ENCODE measurements at regions not wholly inside any gene's neighbourhood (a gene's known extent, or its start where the extent isn't known, plus 50 kb on each side); places are given as distances from the start of the nearest gene placed in this dataset.

DNA sequence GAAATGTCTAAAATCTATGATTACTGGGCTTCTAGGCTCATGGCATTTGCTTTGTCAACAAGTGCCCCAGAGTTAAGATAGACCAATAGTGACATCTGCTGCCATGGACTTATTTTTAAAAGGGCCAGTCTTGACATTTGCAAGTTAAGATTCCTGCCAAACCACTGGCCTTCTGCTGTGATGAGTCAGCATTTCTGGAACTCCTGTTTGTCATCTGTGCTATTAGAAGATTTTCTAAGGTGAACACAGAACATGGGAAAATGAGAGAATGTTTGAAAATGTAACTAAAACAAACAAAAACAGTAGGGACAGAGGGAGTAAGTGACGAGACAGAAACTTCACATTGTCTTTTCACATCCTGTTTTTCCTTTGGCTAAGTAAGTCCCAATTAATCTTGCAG lies 93.7 kb upstream of the WDR75 start:
- TF ChIP-seq, protein P1, sequence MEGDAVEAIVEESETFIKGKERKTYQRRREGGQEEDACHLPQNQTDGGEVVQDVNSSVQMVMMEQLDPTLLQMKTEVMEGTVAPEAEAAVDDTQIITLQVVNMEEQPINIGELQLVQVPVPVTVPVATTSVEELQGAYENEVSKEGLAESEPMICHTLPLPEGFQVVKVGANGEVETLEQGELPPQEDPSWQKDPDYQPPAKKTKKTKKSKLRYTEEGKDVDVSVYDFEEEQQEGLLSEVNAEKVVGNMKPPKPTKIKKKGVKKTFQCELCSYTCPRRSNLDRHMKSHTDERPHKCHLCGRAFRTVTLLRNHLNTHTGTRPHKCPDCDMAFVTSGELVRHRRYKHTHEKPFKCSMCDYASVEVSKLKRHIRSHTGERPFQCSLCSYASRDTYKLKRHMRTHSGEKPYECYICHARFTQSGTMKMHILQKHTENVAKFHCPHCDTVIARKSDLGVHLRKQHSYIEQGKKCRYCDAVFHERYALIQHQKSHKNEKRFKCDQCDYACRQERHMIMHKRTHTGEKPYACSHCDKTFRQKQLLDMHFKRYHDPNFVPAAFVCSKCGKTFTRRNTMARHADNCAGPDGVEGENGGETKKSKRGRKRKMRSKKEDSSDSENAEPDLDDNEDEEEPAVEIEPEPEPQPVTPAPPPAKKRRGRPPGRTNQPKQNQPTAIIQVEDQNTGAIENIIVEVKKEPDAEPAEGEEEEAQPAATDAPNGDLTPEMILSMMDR (optimal IDR thresholded peaks at IDR 0.05 in 1 of 3, IDR thresholded peaks at IDR 0.05 in 1 of 3, conservative IDR thresholded peaks at IDR 0.05 in 1 of 3; ENCODE audit: extremely low read depth in 1 of 3, insufficient read depth in 2 of 3, low read length in 3 of 3) = peak in 2 of 3 experiments; percentile 12 to 44
- no peak for TF ChIP-seq EZH2 (IDR thresholded peaks at IDR 0.05; ENCODE audit: low read length)

Data from keratinocyte (primary cell).